HG03558 (cell line): ENCODE measurements at regions not wholly inside any gene's neighbourhood (a gene's known extent, or its start where the extent isn't known, plus 50 kb on each side); places are given as distances from the start of the nearest gene placed in this dataset.
"Not testable (repeated sequence)": the region's sequence is repeated elsewhere in the genome, so short reads cannot be mapped to it uniquely, and the experiment has no call there.

ENCODE experiments used
- ATAC-seq: cut with Tn5 transposase; IDR thresholded peaks from one replicate; pipeline ENCODE4 v1.9.1; 2021; ENCODE audit warnings: moderate number of reproducible peaks; ENCODE audit not compliant: unreplicated experiment; ENCODE audit errors: extremely low read depth

GRCh38 chr6:98054453-98054852, 771.4 kb upstream of the MMS22L start:
- no peak for ATAC-seq

- ATAC-seq = no peak
Observed at GRCh38 chr6:98056955-98057354, 773.9 kb upstream of the MMS22L start.

GRCh38 chr6:98067375-98067774, 767.0 kb upstream of the POU3F2 start:
- no peak for ATAC-seq

GRCh38 chr6:98088537-98088936, 745.8 kb upstream of the POU3F2 start:
- not testable (repeated sequence) for ATAC-seq

- ATAC-seq = no peak
Observed at GRCh38 chr6:98092331-98092730, 742.0 kb upstream of the POU3F2 start.

- ATAC-seq = no peak
Observed at GRCh38 chr6:98094696-98095095, 739.7 kb upstream of the POU3F2 start.

- no peak for ATAC-seq
Observed at GRCh38 chr6:98107801-98108200, 726.6 kb upstream of the POU3F2 start.

GRCh38 chr6:98116455-98116854, 717.9 kb upstream of the POU3F2 start:
- no peak for ATAC-seq

- ATAC-seq = no peak
Observed at GRCh38 chr6:98117068-98117467, 717.3 kb upstream of the POU3F2 start.

- no peak for ATAC-seq
Observed at GRCh38 chr6:98118397-98119045, 715.9 kb upstream of the POU3F2 start.

GRCh38 chr6:98124171-98124570, 710.2 kb upstream of the POU3F2 start:
- ATAC-seq = no peak

- ATAC-seq = no peak
Observed at GRCh38 chr6:98131290-98131990, 702.9 kb upstream of the POU3F2 start.

- no peak for ATAC-seq
Observed at GRCh38 chr6:98136333-98136732, 698.0 kb upstream of the POU3F2 start.

- ATAC-seq = no peak
Observed at GRCh38 chr6:98137391-98137790, 697.0 kb upstream of the POU3F2 start.

- ATAC-seq = no peak
Observed at GRCh38 chr6:98142839-98143238, 691.5 kb upstream of the POU3F2 start.

GRCh38 chr6:98146656-98147055, 687.7 kb upstream of the POU3F2 start:
- no peak for ATAC-seq

GRCh38 chr6:98156580-98156979, 677.8 kb upstream of the POU3F2 start:
- ATAC-seq = no peak

- no peak for ATAC-seq
Observed at GRCh38 chr6:98179606-98180005, 654.8 kb upstream of the POU3F2 start.

- no peak for ATAC-seq
Observed at GRCh38 chr6:98200084-98200483, 634.3 kb upstream of the POU3F2 start.

- ATAC-seq = no peak
Observed at GRCh38 chr6:98203170-98203806, 631.1 kb upstream of the POU3F2 start.

- no peak for ATAC-seq
Observed at GRCh38 chr6:98212468-98212867, 621.9 kb upstream of the POU3F2 start.

- ATAC-seq = no peak
Observed at GRCh38 chr6:98215531-98215930, 618.8 kb upstream of the POU3F2 start.
